Ascending aorta (tissue), 2 donors: ENCODE measurements at regions not wholly inside any gene's neighbourhood (a gene's known extent, or its start where the extent isn't known, plus 50 kb on each side); places are given as distances from the start of the nearest gene placed in this dataset.

Experiments used
- DNase-seq, 2 donors: peaks; one replicate each; pipeline ENCODE4 v3.0.0-alpha.2; 2019; ENCODE audit warnings: low spot score in 2 of 2
- H3K27ac ChIP-seq, 2 donors: fragments of 200-600 bp; sonication (generic); one replicate each; pipeline ENCODE4 v1.5.1; 2016 to 2017; ENCODE audit warnings: mild to moderate bottlenecking in 1 of 2
- H3K27me3 ChIP-seq: fragments of 200-600 bp; sonication (generic); one replicate; pipeline ENCODE4 v1.5.1; 2017
- H3K36me3 ChIP-seq, 2 donors: fragments of 200-600 bp; sonication (generic); one replicate each; pipeline ENCODE4 v1.5.1; 2016
- H3K4me1 ChIP-seq, 2 donors: fragments of 200-600 bp; sonication (generic); one replicate each; pipeline ENCODE4 v1.5.1; 2016 to 2017; ENCODE audit warnings: mild to moderate bottlenecking in 1 of 2
- H3K4me3 ChIP-seq, 2 donors: fragments of 200-600 bp; sonication (generic); one replicate each; pipeline ENCODE4 v1.5.1; 2016 to 2017; ENCODE audit warnings: mild to moderate bottlenecking in 1 of 2
- H3K9me3 ChIP-seq, 2 donors: fragments of 200-600 bp; sonication (generic); one replicate each; pipeline ENCODE4 v1.5.1; 2016
- CTCF ChIP-seq, 3 experiments: fragments of 200-600 bp in 2 of 3; fragments of 450-650 bp in 1 of 3; sonication (generic) in 2 of 3; IDR thresholded peaks; one replicate each; pipeline ENCODE4 v1.5.1; 2016 to 2019; ENCODE audit warnings: antibody characterized with exemption in 3 of 3, mild to moderate bottlenecking in 1 of 3, moderate library complexity in 1 of 3
- intact Hi-C: fragments of 100-400 bp; cut with DNase I; formaldehyde crosslinking; loops from one replicate; pipeline ENCODE4 v1.15.1; 2023

- H3K4me3 ChIP-seq = no peak overlapping the region
- H3K27ac ChIP-seq = no peak overlapping the region
- H3K27me3 ChIP-seq = no peaks in the 10 kb centered on the region
- H3K4me1 ChIP-seq = no peaks in the 10 kb centered on the region
- no peak for TF ChIP-seq CTCF (IDR thresholded peaks at IDR 0.05)
- intact Hi-C loops = no loop called here
- no peaks in the 10 kb centered on the region for H3K9me3 ChIP-seq
- no peaks in the 10 kb centered on the region for H3K36me3 ChIP-seq
- DNase-seq = no peak
Observed at GRCh38 chr1:218058730-218059129, 226.4 kb upstream of the RRP15 start.

GRCh38 chr1:218064426-218064825 lies 220.7 kb upstream of the RRP15 start:
- H3K27ac ChIP-seq = no peak overlapping the region
- H3K4me1 ChIP-seq = no peaks in the 10 kb centered on the region
- intact Hi-C loops = no loop called here
- H3K4me3 ChIP-seq = no peak overlapping the region
- no peaks in the 10 kb centered on the region for H3K36me3 ChIP-seq
- H3K9me3 ChIP-seq = no peaks in the 10 kb centered on the region
- no peak for DNase-seq
- TF ChIP-seq CTCF (IDR thresholded peaks at IDR 0.05) = no peak
- H3K27me3 ChIP-seq = no peaks in the 10 kb centered on the region

GRCh38 chr1:218066332-218066731 lies 218.8 kb upstream of the RRP15 start:
- Histone ChIP-seq H3K27me3 (no peaks in the 10 kb centered on the region), H3K27ac (no peak overlapping the region), H3K4me1 (no peaks in the 10 kb centered on the region), H3K36me3 (no peaks in the 10 kb centered on the region), H3K9me3 (no peaks in the 10 kb centered on the region), H3K4me3 (no peak overlapping the region)
- no peak for DNase-seq
- no peak for TF ChIP-seq CTCF (IDR thresholded peaks at IDR 0.05)
- intact Hi-C loops = no loop called here

GRCh38 chr1:218068241-218068640 lies 216.9 kb upstream of the RRP15 start:
- H3K27me3 ChIP-seq = no peaks in the 10 kb centered on the region

GRCh38 chr1:218069180-218069579 lies 215.9 kb upstream of the RRP15 start:
- TF ChIP-seq CTCF (IDR thresholded peaks at IDR 0.05) = no peak
- Histone ChIP-seq H3K4me1 (no peaks in the 10 kb centered on the region), H3K4me3 (no peak overlapping the region), H3K27ac (no peak overlapping the region), H3K27me3 (no peaks in the 10 kb centered on the region), H3K36me3 (no peaks in the 10 kb centered on the region), H3K9me3 (no peaks in the 10 kb centered on the region)
- intact Hi-C loops = no loop called here
- DNase-seq = no peak

More at GRCh38 chr1:218068241-218068640, 216.9 kb upstream of the RRP15 start:
- Histone ChIP-seq H3K4me1 (no peaks in the 10 kb centered on the region), H3K4me3 (no peak overlapping the region), H3K36me3 (no peaks in the 10 kb centered on the region), H3K27ac (no peak overlapping the region), H3K9me3 (no peaks in the 10 kb centered on the region)
- no peak for DNase-seq
- intact Hi-C loops = no loop called here
- TF ChIP-seq CTCF (IDR thresholded peaks at IDR 0.05) = no peak

- Histone ChIP-seq H3K4me3 (no peak overlapping the region), H3K27me3 (no peaks in the 10 kb centered on the region), H3K4me1 (no peaks in the 10 kb centered on the region), H3K9me3 (no peaks in the 10 kb centered on the region), H3K36me3 (no peaks in the 10 kb centered on the region), H3K27ac (no peak overlapping the region)
- TF ChIP-seq CTCF (IDR thresholded peaks at IDR 0.05) = no peak
- intact Hi-C loops = no loop called here
- no peak for DNase-seq
Observed at GRCh38 chr1:218073062-218073461, 212.0 kb upstream of the RRP15 start.
